HG03066 (cell line): ENCODE measurements at regions not wholly inside any gene's neighbourhood (a gene's known extent, or its start where the extent isn't known, plus 50 kb on each side); places are given as distances from the start of the nearest gene placed in this dataset.
A peak's percentile ranks its signal among the peaks of the same experiment; 100 is the strongest.

ENCODE experiments used
- ATAC-seq: cut with Tn5 transposase; IDR thresholded peaks from one replicate; pipeline ENCODE4 v1.9.1; 2021; ENCODE audit warnings: low read depth; ENCODE audit not compliant: unreplicated experiment

DNA sequence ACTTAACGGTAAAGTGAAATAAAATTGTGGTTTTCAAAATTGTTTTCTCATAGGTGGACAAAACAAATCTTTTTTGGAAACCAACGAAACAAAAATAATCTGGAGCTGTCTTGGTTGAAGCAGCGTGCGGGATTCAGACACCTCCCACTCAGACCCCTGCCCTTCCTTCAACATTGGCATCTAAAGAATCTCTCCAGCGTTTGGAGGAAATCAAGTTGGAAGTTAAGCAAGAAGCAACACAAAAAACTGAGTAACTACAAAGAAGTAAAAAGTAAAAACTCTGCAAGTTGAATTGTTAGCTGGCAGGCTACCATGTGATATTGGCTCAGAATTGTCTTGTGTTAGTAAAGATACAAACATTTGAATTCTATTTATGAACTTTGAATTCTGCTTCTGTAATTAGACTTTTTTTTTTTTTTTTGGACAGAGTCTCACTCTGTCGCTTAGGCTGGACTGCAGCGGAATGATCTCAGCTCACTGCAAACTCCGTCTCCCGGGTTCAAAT lies 361.0 kb upstream of the PMFBP1 start:
- ATAC-seq: no peak

DNA sequence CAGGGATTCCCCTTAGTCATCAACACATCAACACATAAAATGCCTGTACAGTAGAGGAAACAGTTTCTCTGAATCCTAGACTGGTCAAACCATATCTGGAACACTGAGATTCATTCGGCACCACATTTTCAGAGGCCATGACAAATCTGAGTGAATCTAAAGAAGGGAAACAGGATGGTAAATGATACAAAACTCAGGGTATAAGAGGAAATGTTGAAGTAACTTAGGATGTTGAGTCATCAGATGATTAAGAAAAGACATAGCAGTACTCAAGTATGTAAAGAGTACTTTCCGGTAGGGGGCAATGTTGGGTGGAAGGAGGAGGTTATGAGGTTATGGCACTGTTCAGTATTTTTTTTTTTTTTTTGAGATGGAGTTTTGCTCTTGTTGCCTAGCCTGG lies 358.5 kb upstream of the PMFBP1 start:
- ATAC-seq: no peak

DNA sequence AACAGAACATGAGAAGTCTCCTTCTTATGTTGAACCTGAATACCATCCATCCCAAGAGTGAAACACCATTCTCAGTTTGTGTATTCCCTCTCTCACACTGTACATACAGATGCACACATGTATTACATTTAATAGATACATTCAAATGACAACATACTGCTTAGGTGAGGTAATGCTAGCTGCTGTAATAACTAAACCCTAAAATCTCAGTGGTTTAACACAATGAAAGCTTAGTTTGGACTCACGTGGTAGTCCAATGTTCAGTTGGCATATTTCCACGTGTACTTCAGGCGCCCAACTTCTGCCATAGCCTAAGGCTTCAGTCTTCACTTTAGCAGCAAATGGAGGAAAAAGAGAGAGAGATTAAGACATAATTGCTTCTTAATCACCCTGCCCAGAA lies 351.1 kb upstream of the PMFBP1 start:
- ATAC-seq: no peak

DNA sequence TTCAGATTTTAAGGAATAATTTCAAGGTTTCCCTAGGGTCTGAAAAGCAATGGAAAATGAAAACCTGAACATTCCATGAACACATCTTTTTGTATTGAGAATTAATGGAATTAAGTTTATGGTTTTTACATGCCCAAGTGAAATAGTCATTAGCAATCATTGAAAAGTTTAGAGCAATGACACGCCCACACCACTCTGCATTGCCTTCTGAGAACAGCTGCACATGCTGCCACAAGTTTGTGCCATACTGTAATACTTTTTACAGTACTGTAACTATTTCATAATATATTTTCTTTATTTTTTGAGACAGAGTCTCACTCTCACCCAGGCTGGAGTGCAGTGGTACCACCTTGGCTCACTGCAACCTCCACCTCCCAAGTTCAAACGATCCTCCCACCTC lies 345.2 kb upstream of the PMFBP1 start:
- ATAC-seq: no peak

DNA sequence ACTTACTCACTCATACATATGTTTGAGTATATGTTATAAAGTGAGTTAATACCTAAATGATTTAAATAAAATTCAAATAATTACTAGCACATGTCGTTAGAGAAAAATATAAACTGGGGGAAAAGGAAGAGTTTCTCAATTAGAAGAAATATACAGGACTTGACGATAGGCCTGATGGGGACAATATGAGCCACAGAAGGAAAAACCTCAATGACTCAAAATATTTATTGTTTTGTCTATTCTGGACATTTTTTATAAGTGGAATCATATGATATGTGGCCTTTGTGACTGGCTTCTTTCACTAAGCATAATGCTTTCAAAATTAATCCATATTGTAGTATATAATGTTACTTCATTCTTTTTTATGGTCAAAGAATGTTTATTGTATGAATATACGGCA lies 339.2 kb upstream of the PMFBP1 start:
- ATAC-seq: no peak

DNA sequence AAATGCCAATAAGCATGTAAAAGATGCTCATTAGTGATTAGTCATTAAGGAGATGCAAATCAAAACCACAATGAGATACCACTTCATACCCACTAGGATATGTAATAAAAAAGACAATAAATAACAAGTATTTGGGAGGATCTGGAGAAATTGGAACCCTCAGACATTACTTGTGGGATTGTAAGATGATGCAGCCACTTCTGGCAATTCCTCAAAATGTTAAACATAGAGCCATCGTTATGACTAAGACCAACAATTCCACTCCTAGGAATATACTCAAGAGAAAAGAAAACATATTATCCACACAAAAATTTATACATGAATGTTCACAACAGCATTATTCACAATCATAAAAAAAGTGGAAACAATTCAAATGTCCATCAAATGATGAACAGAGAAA lies 336.2 kb upstream of the PMFBP1 start:
- ATAC-seq: no peak

DNA sequence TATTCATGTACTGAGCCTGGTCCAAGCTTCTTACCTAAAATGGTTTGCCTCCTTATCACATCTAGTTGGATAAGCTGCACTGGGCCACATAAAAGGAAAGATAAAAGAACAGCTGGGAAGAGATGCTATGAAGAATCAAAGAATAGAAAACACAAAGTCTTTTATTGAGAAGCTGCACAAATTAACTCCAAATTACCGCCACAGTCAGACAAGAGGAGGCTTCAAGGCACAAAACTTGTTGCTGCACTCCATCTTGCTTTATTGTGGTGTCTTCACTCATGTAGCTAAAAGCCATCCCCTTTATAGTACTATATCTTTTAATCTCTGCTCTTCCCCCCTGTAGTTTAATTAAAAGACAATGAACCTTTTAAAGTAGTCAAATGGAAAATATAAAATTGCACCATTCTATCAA lies 330.6 kb upstream of the PMFBP1 start:
- no peak for ATAC-seq

DNA sequence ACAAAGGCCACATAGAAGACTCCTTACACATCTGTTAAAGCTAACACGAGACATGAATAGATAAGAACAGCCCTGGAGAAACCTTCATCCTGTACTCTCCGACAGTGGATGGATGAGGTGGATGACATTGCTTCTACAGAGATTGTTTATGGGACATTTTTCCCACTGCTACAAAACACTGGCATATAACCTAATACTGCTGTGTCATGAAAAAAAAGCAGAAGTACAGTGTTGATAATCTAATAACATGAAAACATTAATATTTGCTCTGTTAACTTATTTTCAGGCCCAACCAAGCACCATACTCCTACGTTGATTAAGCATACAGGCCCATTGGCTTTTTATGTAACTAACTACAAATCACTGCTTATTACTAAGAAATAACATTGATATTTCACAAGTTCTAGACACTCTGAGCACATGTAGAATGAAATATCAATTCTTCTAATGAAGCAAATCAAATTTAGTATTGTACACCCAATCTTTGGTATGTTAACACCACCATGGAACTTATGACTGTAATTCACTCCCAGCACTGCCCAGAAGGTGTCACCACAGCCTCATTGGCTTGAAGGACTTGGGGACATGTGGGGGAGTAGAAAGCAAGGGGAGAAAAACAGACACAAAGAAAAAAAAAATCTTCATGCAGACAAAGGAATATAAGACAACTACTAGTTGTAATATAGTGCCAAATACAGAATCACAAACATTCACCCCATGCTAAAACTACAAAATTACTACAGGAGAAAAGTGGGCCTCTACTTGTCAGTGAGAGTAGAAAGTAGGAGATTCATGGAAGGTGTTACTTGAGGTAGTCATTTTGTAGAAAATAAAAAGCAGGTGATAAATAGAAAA lies 330.0 kb upstream of the PMFBP1 start:
- peak; percentile 92 for ATAC-seq

DNA sequence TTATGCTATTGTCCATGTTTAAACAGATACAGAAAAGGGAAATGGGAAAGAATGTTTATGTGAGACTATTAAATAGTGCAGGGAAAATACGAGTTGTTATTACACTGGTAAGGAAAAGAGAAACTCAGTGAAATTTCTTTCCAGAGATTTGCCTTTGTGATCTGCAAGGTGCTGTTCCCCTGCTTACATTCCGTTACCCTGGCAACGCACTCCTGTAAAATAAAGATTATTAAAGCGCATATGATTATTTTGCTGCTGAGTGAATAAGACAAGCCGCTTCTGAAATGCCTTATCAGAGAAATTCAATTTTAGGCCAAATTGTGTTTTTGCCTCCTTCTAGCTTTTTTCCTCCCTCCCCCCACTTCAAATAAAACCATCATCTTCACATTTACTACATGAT lies 328.6 kb upstream of the PMFBP1 start:
- no peak for ATAC-seq

DNA sequence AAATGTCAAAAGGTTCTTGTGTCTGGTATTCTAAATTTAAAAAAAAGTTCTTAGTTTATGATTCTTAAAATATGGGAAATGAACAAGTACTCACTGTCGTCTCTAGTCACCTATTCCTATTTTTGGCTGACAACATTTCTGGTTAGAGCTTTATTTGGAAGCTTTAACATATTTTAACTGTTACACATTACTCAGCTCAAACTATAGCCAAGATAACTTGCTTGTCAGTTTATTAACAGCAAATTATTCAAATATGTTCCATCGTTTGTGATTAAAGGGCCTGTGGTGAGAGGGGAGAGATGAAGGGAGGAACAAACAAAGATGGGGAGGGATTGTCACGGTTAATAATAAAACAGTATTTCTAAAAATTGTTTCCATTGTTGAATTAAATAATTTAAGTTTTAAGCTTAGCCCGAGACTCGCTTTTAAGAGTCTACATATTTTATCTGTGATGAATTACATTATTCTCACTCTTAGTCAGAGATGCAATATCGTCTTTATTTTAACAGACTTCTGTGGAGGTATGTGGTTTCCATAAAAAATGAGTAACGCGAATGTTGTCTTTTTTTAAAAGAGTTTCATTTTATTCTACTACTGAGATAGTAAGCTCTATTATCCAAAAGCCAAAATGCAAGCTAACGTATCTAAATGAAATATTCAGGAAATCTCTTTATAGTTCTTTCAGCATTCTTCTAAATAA lies 321.9 kb upstream of the PMFBP1 start:
- ATAC-seq: no peak

DNA sequence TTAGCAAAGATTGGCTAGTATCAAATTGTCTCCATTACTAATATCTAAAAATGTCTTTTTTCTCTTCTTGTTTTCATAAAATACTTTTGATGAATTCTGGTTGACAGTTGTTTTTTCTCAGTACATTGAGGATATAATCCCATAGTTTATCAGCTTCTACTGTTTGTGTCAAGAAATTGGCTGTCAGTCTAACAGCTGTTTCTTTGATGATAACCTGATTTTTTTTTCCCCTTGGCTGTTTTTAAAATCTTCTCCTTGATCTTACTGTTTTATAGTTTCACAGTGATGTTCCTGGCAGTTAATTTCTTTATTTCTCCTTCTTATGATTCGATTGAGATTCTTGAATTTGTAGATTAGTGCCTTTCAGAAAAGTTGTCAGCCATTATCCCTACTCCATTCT lies 315.3 kb upstream of the PMFBP1 start:
- ATAC-seq: no peak

DNA sequence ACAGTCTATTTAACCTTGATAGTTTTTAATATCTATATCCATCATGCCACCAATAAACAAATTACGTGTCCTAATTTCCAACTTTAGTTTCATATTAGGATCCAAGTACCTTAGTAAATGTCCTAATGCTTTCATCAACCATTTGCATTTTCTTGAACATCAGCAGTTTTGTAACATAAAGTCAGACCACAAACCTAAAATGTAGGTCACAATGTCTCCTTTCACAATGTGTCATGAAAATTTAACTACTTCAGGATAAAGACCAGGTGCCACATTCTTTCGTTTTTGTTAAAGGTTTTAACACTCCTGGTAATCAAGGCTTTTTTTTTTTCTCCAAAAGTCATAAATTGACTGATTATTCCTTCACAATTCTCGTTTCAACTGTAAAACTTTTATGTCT lies 310.7 kb upstream of the PMFBP1 start:
- ATAC-seq: no peak

DNA sequence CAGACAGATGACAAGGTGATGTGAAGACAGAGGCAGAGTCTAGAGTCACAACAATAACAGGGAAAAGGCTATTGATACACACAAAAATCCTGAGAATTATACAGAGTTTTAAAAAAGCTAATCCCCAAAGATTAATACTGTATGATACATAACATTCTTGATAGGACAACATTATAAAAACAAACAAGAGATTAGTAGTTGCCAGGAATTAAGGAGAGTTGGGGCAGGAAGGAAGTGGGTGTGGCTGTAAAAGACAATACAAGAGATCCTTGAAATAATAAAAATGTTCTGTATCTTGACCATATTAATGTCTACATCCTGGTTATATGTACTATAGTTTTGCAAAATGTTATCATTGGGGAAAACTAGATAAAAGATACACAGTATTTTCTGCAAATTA lies 309.5 kb upstream of the PMFBP1 start:
- ATAC-seq: no peak

DNA sequence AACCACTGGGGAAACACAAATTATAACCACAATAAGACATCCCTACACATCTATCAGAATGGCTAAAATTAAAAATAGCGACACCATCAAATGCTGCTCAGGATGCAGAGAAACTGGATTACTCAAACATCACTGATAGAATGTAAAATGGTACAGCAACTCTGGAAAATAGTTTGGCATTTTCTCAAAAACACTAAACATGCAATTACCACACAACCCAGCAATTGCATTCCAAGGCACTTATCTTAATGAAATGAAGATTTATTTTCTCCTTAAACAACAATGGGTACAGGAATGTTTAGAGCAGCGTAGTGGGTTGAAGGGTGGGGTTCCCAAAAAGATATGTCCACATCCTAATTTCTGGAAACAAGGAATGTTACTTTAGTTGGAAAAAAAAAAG lies 309.0 kb upstream of the PMFBP1 start:
- ATAC-seq: no peak

DNA sequence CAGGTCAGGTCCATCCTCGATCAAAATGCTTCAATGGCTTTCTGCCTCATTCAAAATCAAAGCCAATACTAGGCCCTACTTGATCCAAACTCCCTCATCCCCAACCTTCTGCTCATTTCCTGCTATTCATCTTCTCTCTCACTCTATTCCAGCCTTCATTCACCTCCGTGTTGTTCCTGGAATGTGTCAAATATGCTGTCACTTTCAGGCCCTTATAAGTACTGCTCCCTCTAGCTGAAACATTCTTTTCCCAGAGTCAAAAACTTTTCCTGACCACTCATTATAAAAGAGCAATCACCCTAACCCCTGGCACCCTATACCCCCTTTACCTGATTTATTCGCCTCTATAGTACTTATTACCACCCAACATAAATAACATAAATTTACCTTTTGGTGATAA lies 303.7 kb upstream of the PMFBP1 start:
- ATAC-seq: no peak

DNA sequence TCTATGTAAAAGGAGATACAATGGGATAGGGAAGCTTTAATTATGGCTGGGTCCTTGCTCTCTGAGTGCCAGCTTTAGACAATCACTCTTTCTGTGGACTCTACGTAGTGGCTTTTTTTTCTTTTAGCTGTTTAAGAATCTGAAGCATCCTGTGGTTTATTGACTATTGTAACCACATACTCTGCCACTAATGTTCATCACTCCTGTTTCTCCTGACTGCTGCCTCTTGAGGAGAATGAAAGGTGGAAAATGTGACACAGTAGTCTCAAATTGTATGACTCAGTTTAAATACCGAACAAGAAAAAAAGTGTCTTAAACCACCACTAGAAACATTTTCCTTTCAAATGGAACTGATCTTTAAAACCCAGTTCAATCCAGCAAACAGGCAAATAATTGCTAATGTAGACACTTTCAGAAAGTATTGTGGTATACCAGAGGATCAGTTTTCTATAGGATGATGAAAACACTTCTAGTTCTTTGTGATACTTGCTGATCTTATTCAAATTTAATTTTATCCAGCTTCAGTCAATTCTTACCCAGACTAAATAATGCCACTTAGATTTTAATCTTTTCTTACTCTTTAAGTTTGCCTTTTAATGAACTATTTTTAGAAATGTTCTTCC lies 302.7 kb upstream of the PMFBP1 start:
- ATAC-seq: no peak

DNA sequence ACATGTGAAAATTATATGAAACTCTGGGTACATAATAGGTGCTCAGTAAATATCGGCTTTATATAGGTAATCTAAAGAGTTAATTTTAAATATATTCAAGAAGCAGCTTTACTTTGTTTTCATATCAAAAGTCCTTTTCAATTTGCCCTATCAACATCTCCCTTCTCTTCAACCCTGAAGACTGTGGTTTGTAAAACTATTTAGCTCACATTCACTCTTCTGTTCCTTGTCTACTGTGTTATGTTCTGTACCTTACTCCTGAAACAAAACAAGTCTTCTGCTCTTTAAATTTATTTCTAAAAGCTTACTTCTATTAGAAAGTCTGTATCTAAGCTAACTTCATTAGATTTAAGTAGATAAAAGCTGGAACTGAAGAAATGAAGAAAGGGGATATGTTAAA lies 301.7 kb upstream of the PMFBP1 start:
- no peak for ATAC-seq

DNA sequence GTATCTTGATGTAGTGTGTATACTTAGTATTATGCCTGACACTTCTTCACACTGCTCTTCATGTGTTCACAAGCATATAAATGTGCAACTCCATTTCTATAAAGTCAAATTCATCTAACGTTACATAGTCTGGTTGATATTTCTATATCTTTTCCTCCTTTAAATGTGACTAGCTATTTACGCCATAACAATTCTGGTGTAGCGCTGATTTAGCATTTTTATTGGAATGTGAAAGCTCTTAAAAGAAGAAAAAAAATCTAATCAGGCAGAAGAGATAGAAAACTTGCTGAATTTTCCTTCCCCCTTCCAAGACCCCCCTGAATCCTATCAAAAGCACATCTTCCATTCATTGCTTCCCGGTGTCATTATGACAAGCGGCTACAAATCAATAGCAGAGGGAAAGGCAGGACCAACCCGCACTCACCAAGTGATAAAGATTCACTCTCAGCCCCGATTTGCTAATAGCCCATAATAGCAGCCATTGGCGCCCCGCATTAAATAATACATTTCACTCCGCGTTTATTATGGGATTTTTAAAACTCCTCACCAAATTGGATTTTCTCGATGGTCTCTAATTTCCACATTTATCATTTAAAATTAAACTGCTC lies 299.5 kb upstream of the PMFBP1 start:
- ATAC-seq: no peak

DNA sequence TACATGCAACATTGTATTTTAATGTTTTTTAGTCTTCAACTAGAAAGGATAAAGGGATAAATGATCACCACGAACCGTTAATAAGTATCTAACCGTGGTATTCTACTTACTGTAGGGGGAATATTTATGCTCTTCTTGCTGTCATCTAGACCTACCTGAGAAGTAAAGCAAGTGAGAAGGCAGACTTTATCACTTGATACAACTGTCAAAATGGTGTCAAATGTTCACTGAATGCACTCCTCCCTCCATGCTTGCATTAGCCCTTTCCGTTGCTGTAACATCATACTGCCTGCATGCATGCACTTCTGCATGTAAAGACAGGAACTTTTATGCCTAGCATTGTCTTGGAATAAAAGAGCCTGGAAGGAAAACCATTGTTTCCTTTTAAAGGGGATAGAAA lies 298.6 kb upstream of the PMFBP1 start:
- ATAC-seq: no peak

DNA sequence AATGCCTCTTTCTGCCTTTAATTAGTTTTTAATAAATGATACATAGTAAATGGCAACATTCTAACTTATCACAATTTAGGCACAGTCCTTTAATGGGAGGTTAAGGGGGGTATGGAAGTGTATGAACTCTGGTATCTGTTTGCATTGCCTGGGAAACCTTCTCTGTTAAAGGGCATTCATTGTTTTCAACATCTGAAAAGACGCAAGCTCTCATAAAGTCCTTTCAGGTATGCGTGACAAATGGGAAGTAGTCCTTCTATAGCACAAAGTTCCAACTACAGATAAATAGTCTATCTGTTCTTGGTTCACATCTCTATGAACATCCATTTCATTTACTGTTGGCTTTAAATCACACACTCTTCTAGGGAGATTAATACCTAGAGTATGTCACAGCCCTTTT lies 298.0 kb upstream of the PMFBP1 start:
- no peak for ATAC-seq

DNA sequence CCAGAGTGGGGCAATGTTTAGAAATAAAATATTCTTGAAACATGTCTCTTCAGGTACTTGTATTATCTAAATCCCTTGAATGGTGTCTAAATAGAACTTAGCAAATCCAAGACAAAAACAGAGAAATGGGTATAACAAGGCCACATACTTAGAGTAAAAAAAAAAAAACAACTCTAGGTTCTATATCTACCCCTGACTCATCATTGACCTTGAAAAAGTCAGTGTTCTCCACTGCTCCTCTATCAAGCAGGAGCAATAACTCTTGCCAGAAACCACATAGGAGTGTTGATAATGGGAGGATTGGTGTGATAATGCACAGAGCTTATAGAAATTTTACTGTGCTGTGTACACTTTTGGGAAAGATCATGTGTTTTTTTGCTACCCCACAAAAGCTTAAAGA lies 296.6 kb upstream of the PMFBP1 start:
- ATAC-seq: no peak
